T-helper 2 cell treated with Interferon-gamma antibody and Interleukin-4, amounts not matched to agents 5 μg/mL and 100 μg/mL, for 36 hours (primary cell): ENCODE measurements at regions not wholly inside any gene's neighbourhood (a gene's known extent, or its start where the extent isn't known, plus 50 kb on each side); places are given as distances from the start of the nearest gene placed in this dataset.

Source experiments
- DNase-seq: peaks from one replicate; pipeline ENCODE4 v3.0.0; 2021; ENCODE audit warnings: low spot score
- H3K27ac Mint-ChIP-seq: one replicate; pipeline ENCODE4 v1.8.0; 2021; ENCODE audit warnings: mild to moderate bottlenecking, mixed read lengths
- H3K27me3 Mint-ChIP-seq: one replicate; pipeline ENCODE4 v1.8.0; 2021; ENCODE audit warnings: low read depth, mixed read lengths
- H3K36me3 Mint-ChIP-seq: one replicate; pipeline ENCODE4 v1.8.0; 2021; ENCODE audit warnings: low read depth, mixed read lengths
- H3K4me1 Mint-ChIP-seq: one replicate; pipeline ENCODE4 v1.8.0; 2021; ENCODE audit warnings: low read depth, mixed read lengths
- H3K4me3 Mint-ChIP-seq: one replicate; pipeline ENCODE4 v1.8.0; 2022; ENCODE audit warnings: mild to moderate bottlenecking, moderate library complexity, mixed read lengths
- H3K9me3 Mint-ChIP-seq: one replicate; pipeline ENCODE4 v1.8.0; 2021; ENCODE audit warnings: mixed read lengths

- H3K36me3 Mint-ChIP-seq = no peaks in the 10 kb centered on the region
- H3K27me3 Mint-ChIP-seq = peaks cover 30% of the 10 kb centered on the region
- no peak overlapping the region for H3K27ac Mint-ChIP-seq
- no peak overlapping the region for H3K4me3 Mint-ChIP-seq
- H3K4me1 Mint-ChIP-seq = no peaks in the 10 kb centered on the region
- H3K9me3 Mint-ChIP-seq = no peaks in the 10 kb centered on the region
- DNase-seq = no peak
Observed at GRCh38 chr12:111025301-111025700, 104.9 kb upstream of the MYL2 start.

DNA sequence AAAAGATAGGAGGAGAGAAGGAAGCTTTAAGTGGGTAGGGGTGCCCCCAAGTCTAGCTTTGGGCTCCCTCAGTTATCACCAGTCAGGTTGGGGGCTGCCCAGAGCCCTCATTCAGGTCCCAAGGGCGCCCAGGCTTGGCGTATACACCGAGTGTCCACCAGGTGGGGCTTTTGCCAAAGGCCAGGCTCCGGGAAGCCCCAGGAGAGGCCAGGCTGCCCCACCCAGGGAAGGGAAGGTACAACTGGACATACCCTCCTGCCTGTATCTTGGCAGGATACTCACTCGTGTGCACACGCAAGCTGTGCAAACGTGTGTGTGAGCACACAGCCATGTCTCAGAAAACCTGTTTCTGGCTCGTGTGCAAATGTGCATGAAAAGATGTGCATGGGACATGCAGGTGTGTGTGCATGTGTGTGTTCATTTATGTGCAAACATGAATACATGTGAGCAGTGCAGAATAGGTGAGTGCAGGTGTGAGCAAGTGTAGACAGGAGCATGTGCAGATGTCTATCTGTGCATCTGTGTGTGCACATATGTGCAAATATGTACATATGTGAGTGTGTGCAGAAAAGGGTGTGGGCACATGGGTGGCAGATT is 103.9 kb upstream of the MYL2 start:
- DNase-seq = peak; percentile 9
- peaks cover 20% of the 10 kb centered on the region for H3K27me3 Mint-ChIP-seq
- H3K36me3 Mint-ChIP-seq = no peaks in the 10 kb centered on the region
- no peaks in the 10 kb centered on the region for H3K9me3 Mint-ChIP-seq
- no peak overlapping the region for H3K4me3 Mint-ChIP-seq
- no peak overlapping the region for H3K27ac Mint-ChIP-seq
- no peaks in the 10 kb centered on the region for H3K4me1 Mint-ChIP-seq

DNA sequence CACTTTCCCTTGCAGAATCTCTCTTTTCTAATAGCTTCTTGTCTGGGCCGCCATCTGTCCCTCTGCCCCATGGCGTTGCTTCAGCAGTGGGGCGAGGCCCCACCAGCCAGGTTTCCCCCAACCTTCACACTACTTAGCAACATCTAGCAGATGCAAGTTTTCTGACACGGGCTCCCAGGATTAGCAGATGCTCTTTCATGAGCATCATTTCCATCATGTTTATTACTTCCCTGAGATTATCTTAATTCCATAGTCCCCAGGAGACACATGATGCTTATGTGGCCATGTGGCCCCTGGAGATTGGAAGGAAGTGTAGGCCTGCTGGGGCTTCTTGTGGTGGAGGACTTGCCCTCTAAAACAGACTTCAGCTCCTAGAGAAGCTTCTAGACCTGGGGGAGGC is 102.0 kb upstream of the MYL2 start:
- DNase-seq = no peak
- Mint-ChIP-seq H3K27ac (no peak overlapping the region), H3K36me3 (no peaks in the 10 kb centered on the region), H3K4me1 (no peaks in the 10 kb centered on the region), H3K9me3 (no peaks in the 10 kb centered on the region), H3K27me3 (peaks cover 14% of the 10 kb centered on the region), H3K4me3 (no peak overlapping the region)

- no peak overlapping the region for H3K4me3 Mint-ChIP-seq
Observed at GRCh38 chr12:111014547-111014946, 94.2 kb upstream of the MYL2 start.

DNA sequence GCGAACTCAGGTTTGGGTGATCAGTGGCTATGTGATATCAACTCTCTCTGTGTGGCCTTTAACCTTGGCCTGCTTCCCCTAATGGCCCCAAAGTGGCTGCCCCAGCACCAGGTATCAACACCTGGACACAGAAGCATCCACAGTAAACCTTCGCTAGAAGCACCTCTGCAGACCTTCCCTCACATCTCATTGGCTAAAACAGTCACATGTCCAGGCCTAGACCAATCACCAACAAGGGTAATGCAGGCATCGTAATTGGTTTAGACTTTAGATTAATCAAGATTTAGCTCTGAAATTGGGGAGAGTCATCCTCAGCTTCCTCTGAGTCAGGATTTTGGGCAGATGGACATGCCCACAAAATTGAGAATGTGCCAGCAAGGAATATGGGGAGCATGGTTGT is 92.5 kb upstream of the MYL2 start:
- no peak for DNase-seq
- Mint-ChIP-seq H3K4me3 (no peak overlapping the region), H3K4me1 (no peaks in the 10 kb centered on the region), H3K27ac (no peak overlapping the region), H3K36me3 (no peaks in the 10 kb centered on the region), H3K9me3 (no peaks in the 10 kb centered on the region), H3K27me3 (peaks cover 8% of the 10 kb centered on the region)

More at GRCh38 chr12:111014547-111014946, 94.2 kb upstream of the MYL2 start:
- H3K9me3 Mint-ChIP-seq = no peaks in the 10 kb centered on the region
- peaks cover 8% of the 10 kb centered on the region for H3K27me3 Mint-ChIP-seq
- no peaks in the 10 kb centered on the region for H3K36me3 Mint-ChIP-seq
- H3K4me1 Mint-ChIP-seq = no peaks in the 10 kb centered on the region
- no peak overlapping the region for H3K27ac Mint-ChIP-seq
- no peak for DNase-seq

GRCh38 chr12:111011999-111012600 is 91.7 kb upstream of the MYL2 start:
- H3K4me3 Mint-ChIP-seq = no peak overlapping the region
- no peaks in the 10 kb centered on the region for H3K4me1 Mint-ChIP-seq
- H3K27ac Mint-ChIP-seq = no peak overlapping the region
- H3K9me3 Mint-ChIP-seq = no peaks in the 10 kb centered on the region
- no peak for DNase-seq
- H3K27me3 Mint-ChIP-seq = peaks cover 8% of the 10 kb centered on the region
- H3K36me3 Mint-ChIP-seq = no peaks in the 10 kb centered on the region

GRCh38 chr12:111010916-111011657 is 90.7 kb upstream of the MYL2 start:
- peaks cover 8% of the 10 kb centered on the region for H3K27me3 Mint-ChIP-seq
- H3K27ac Mint-ChIP-seq = no peak overlapping the region

GRCh38 chr12:111010061-111010460 is 89.7 kb upstream of the MYL2 start:
- H3K27me3 Mint-ChIP-seq = peaks cover 4% of the 10 kb centered on the region
- H3K9me3 Mint-ChIP-seq = no peaks in the 10 kb centered on the region
- no peaks in the 10 kb centered on the region for H3K36me3 Mint-ChIP-seq
- DNase-seq = no peak
- H3K4me1 Mint-ChIP-seq = no peaks in the 10 kb centered on the region
- H3K27ac Mint-ChIP-seq = no peak overlapping the region
- H3K4me3 Mint-ChIP-seq = no peak overlapping the region

More at GRCh38 chr12:111010916-111011657, 90.7 kb upstream of the MYL2 start:
- Mint-ChIP-seq H3K9me3 (no peaks in the 10 kb centered on the region), H3K36me3 (no peaks in the 10 kb centered on the region), H3K4me3 (no peak overlapping the region), H3K4me1 (no peaks in the 10 kb centered on the region)
- no peak for DNase-seq

DNA sequence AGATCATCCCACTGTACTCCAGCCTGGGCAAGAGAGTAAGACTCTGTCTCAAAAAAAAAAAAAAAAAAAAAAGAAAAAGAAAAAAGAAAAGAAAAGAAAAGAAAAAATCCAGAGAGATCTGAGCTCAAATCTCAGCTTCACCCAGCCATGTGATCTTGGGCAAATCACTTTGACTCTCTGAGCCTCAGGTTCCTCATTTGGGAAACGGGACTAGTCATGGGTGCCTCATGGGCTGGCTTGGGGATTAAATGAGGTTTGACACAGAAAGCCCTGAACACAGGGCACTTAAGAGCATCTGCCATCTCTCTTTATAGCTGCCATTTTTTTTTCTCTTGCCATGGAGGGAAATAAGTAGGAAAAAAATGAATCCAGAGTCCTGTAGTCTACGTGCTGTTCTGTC is 86.2 kb upstream of the MYL2 start:
- H3K27me3 Mint-ChIP-seq = peaks cover 6% of the 10 kb centered on the region
- H3K4me1 Mint-ChIP-seq = no peaks in the 10 kb centered on the region
- no peaks in the 10 kb centered on the region for H3K9me3 Mint-ChIP-seq
- no peak overlapping the region for H3K4me3 Mint-ChIP-seq
- no peaks in the 10 kb centered on the region for H3K36me3 Mint-ChIP-seq
- H3K27ac Mint-ChIP-seq = no peak overlapping the region
- DNase-seq = no peak

DNA sequence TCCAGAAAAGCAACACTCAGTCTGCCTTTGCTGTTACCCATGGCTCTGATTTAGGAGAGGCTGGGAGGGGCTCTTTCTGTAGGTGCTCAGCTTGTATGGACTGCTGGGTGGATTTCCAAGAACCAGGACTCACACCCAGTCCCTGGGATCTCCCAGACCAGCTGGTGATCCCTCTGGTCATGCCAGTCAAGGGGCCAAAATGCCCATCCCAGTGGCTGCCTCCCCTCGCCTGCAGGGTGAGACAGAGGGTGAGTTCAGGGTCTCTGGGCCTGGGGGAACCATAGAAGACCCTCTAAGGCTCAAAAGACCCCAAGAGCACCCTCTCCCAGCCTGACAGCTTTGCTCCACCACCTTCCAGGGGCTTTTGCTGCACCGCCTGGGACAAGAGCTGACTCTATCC is 78.6 kb upstream of the MYL2 start:
- H3K9me3 Mint-ChIP-seq = peaks cover 10% of the 10 kb centered on the region

DNA sequence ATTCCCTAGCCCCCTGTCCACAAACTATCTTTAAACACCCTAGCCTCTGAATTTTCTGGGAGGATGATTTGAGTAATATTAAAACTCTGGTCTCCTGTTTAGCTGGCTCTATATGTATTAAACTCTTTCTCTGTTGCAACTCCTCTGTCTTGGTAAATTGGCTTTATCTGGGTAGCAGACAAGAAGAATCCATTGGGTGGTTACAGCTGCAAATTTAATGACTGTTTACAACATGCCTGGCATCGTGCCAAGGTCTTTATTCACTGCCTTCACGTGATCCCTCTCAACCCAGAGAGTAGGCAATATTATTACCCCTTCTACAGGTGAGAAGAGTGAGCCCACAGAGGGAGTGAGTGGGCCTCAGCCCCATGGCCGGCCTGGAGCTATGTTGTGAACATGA is 77.8 kb upstream of the MYL2 start:
- no peak overlapping the region for H3K4me3 Mint-ChIP-seq
- no peaks in the 10 kb centered on the region for H3K4me1 Mint-ChIP-seq
- H3K27ac Mint-ChIP-seq = no peak overlapping the region
- no peak for DNase-seq
- no peaks in the 10 kb centered on the region for H3K36me3 Mint-ChIP-seq
- H3K9me3 Mint-ChIP-seq = peaks cover 10% of the 10 kb centered on the region
- no peaks in the 10 kb centered on the region for H3K27me3 Mint-ChIP-seq

More for the DNA sequence above, 78.6 kb upstream of the MYL2 start:
- Mint-ChIP-seq H3K36me3 (no peaks in the 10 kb centered on the region), H3K27ac (no peak overlapping the region), H3K27me3 (peaks cover 2% of the 10 kb centered on the region), H3K4me1 (no peaks in the 10 kb centered on the region), H3K4me3 (no peak overlapping the region)
- no peak for DNase-seq

DNA sequence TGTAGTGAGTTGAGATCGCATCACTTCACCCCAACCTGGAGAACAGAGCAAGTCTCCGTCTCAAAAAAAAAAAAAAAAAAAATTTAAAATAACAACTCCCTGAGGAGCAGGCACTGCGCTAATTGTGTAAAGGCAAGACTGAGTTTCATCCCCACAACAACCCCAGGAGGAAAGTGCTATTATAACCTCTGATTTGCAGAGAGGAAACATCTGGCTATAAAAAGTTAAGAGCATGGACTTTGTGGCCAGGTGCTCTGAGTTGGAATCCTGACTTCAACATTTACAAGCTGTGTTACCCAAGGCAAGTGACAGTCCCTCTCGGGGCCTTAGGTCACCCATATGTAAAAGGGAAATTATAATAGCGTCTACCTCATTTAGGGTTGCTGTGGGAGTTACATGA is 76.0 kb upstream of the MYL2 start:
- Mint-ChIP-seq H3K4me3 (no peak overlapping the region), H3K4me1 (no peaks in the 10 kb centered on the region), H3K27me3 (no peaks in the 10 kb centered on the region), H3K27ac (no peak overlapping the region), H3K9me3 (peaks cover 10% of the 10 kb centered on the region), H3K36me3 (no peaks in the 10 kb centered on the region)
- no peak for DNase-seq

DNA sequence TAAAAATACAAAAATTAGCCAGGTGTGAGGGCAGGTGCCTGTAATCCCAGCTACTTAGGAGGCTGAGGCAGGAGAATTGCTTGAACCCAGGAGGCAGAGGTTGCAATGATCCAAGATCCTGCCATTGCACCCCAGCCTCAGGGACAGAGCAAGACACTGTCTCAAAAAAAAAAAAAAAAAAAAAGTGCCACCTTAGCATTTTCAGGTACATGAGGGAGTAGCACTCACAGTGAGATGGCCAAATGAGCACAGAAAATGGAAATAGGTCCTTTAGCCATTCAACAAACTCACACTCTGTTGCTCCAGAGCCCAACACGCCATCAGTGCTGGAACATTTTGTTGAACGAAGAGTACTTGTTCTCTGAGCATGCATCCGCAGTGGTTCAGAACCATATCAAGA is 75.2 kb upstream of the MYL2 start:
- no peak overlapping the region for H3K4me3 Mint-ChIP-seq
- H3K27me3 Mint-ChIP-seq = no peaks in the 10 kb centered on the region
- no peak overlapping the region for H3K27ac Mint-ChIP-seq
- H3K9me3 Mint-ChIP-seq = peaks cover 10% of the 10 kb centered on the region
- DNase-seq = no peak
- no peaks in the 10 kb centered on the region for H3K4me1 Mint-ChIP-seq
- H3K36me3 Mint-ChIP-seq = no peaks in the 10 kb centered on the region

DNA sequence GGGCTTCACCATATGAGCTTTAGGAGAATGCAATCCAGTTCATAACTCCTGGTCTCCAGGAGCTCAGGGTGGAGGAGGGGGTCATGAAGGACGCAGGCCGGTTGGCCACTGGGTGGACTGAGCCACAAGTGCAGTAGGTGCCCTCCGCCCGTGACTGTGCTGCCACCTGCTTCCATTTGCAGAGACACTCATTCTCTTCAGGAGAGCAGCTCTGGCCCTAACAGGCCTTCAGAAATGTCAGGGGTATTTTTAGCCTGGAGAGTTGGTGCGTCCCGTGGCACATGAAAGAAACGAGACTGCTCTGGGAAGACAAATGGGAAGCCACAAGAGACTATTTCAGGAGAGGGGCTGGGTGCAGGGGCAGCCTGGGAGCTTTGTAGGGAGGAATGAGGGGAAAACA is 74.6 kb upstream of the MYL2 start:
- no peak overlapping the region for H3K27ac Mint-ChIP-seq
- no peaks in the 10 kb centered on the region for H3K36me3 Mint-ChIP-seq
- H3K9me3 Mint-ChIP-seq = peaks cover 10% of the 10 kb centered on the region
- no peak overlapping the region for H3K4me3 Mint-ChIP-seq
- DNase-seq = no peak
- H3K4me1 Mint-ChIP-seq = no peaks in the 10 kb centered on the region
- H3K27me3 Mint-ChIP-seq = no peaks in the 10 kb centered on the region
